SK-N-SH (cell line): ENCODE measurements at regions not wholly inside any gene's neighbourhood (a gene's known extent, or its start where the extent isn't known, plus 50 kb on each side); places are given as distances from the start of the nearest gene placed in this dataset.

Source experiments
- CTCF ChIA-PET: fragments of 300-600, 350-600 bp; formaldehyde crosslinking; extraction: SDS; loops from one replicate; lab custom pipeline; 2021; lab: Yijun Ruan, JAX
- POLR2A ChIA-PET: fragments of 350-600 bp; sonication (Branson Sonifier 250); formaldehyde crosslinking; extraction: SDS; loops from one replicate; lab custom pipeline; 2020; ENCODE audit warnings: antibody characterized with exemption, inconsistent platforms; lab: Yijun Ruan, JAX
- DNase-seq: peaks from one replicate; pipeline ENCODE4 v3.0.0; 2012
- H2AFZ ChIP-seq: fragments of 200-600 bp; sonication (generic); 2 replicates; pipeline ENCODE4 v1.8.1; 2016; ENCODE audit warnings: antibody characterized with exemption, mild to moderate bottlenecking, low read depth
- H3F3A ChIP-seq: fragments of 200-600 bp; sonication (generic); replicated peaks from 2 replicates; pipeline ENCODE3; 2016; ENCODE audit warnings: antibody characterized with exemption, mild to moderate bottlenecking; ENCODE audit not compliant: insufficient read depth
- H3K27ac ChIP-seq, 2 experiments: fragments of 200-500 bp in 1 of 2; fragments of 200-600 bp in 1 of 2; sonication (Bioruptor generic) in 1 of 2; sonication (generic), shearing (Covaris generic) in 1 of 2; 2 replicates each; pipeline versions ENCODE4 v1.5.1 to v1.6.1; 2014 to 2016; ENCODE audit warnings: low read depth in 2 of 2, inconsistent platforms in 1 of 2, low read length in 1 of 2, mild to moderate bottlenecking in 1 of 2, mixed read lengths in 1 of 2
- H3K27me3 ChIP-seq: fragments of 200-600 bp; sonication (generic), shearing (Covaris generic); 2 replicates; pipeline ENCODE4 v1.6.1; 2016; ENCODE audit warnings: mixed run types; ENCODE audit not compliant: insufficient read depth
- H3K36me3 ChIP-seq, 2 experiments: fragments of 200-500 bp in 1 of 2; fragments of 200-600 bp in 1 of 2; sonication (Bioruptor generic) in 1 of 2; sonication (generic) in 1 of 2; replicated peaks in 1 of 2; 2 replicates each; pipeline versions ENCODE3 to v1.5.1; 2014 to 2016; ENCODE audit warnings: low read length in 1 of 2, mild to moderate bottlenecking in 1 of 2; ENCODE audit not compliant: insufficient read depth in 2 of 2, control insufficient read depth in 1 of 2
- H3K4me1 ChIP-seq, 2 experiments: fragments of 200-500 bp in 1 of 2; fragments of 200-600 bp in 1 of 2; sonication (Bioruptor generic) in 1 of 2; sonication (generic), shearing (Covaris generic) in 1 of 2; 2 replicates each; pipeline versions ENCODE4 v1.5.1 to v1.6.1; 2014 to 2016; ENCODE audit warnings: low read depth in 1 of 2, low read length in 1 of 2, mixed run types in 1 of 2; ENCODE audit not compliant: insufficient read depth in 2 of 2, control insufficient read depth in 1 of 2
- H3K4me2 ChIP-seq: fragments of 200-600 bp; sonication (generic), shearing (Covaris generic); 2 replicates; pipeline ENCODE4 v1.6.1; 2017; ENCODE audit warnings: mixed run types
- H3K4me3 ChIP-seq, 2 experiments: fragments of 200-500 bp in 1 of 2; fragments of 200-600 bp in 1 of 2; sonication (Bioruptor generic) in 1 of 2; sonication (generic), shearing (Covaris generic) in 1 of 2; 2 replicates each; pipeline versions ENCODE4 v1.5.1 to v1.8.1; 2014 to 2016; ENCODE audit warnings: low read depth in 2 of 2, inconsistent platforms in 1 of 2, low read length in 1 of 2, mild to moderate bottlenecking in 1 of 2, mixed read lengths in 1 of 2, moderate library complexity in 1 of 2
- H3K79me2 ChIP-seq: fragments of 200-600 bp; sonication (generic); 2 replicates; pipeline ENCODE4 v1.8.1; 2017; ENCODE audit warnings: mild to moderate bottlenecking; ENCODE audit not compliant: insufficient read depth
- H3K9ac ChIP-seq: fragments of 200-600 bp; sonication (generic); 2 replicates; pipeline ENCODE4 v1.6.1; 2017; ENCODE audit warnings: mixed run types
- H3K9me2 ChIP-seq: fragments of 200-600 bp; sonication (generic); 2 replicates; pipeline ENCODE4 v1.6.1; 2017; ENCODE audit warnings: mixed run types
- H3K9me3 ChIP-seq: fragments of 200-600 bp; sonication (generic); 2 replicates; pipeline ENCODE4 v1.6.1; 2017; ENCODE audit warnings: mixed run types, mild to moderate bottlenecking, moderate library complexity
- H4K20me1 ChIP-seq: fragments of 200-600 bp; sonication (generic); 2 replicates; pipeline ENCODE4 v1.6.1; 2017; ENCODE audit warnings: mild to moderate bottlenecking, mixed run types; ENCODE audit not compliant: insufficient read depth
- ELF1 ChIP-seq: IDR thresholded peaks from 2 replicates; pipeline ENCODE4 v1.4.0; 2012
- EP300 ChIP-seq, 2 experiments: IDR thresholded peaks; 2 replicates each; pipeline versions ENCODE4 v1.4.0 to v1.6.1; 2012; ENCODE audit warnings: borderline replicate concordance in 1 of 2, low read depth in 1 of 2, low read length in 1 of 2
- EZH2phosphoT487 ChIP-seq: fragments of 200-600 bp; sonication (generic); IDR thresholded peaks from 2 replicates; pipeline ENCODE4 v1.6.1; 2017; ENCODE audit warnings: low read depth, mixed run types, mild to moderate bottlenecking, antibody characterized with exemption, moderate library complexity, borderline replicate concordance
- FOXJ3 ChIP-seq: sonication (generic); formaldehyde crosslinking; IDR thresholded peaks from 2 replicates; pipeline ENCODE4 v1.5.1; 2020; ENCODE audit warnings: mild to moderate bottlenecking, missing genetic modification reagents
- FOXM1 ChIP-seq: IDR thresholded peaks from 2 replicates; pipeline ENCODE4 v1.4.0; 2012; ENCODE audit warnings: low read depth, mild to moderate bottlenecking
- GATA2 ChIP-seq: sonication (generic); formaldehyde crosslinking; IDR thresholded peaks from 2 replicates; pipeline ENCODE4 v1.5.0; 2020; ENCODE audit warnings: mild to moderate bottlenecking, missing genetic modification reagents
- JUND ChIP-seq: IDR thresholded peaks from 2 replicates; pipeline ENCODE4 v1.4.0; 2012
- MXI1 ChIP-seq: IDR thresholded peaks from 2 replicates; pipeline ENCODE4 v1.6.1; 2012; ENCODE audit warnings: mild to moderate bottlenecking, low read depth, low read length, improper control_type of control experiment
- NFIC ChIP-seq: IDR thresholded peaks from 2 replicates; pipeline ENCODE4 v1.4.0; 2012; ENCODE audit warnings: borderline replicate concordance
- POLR2AphosphoS5 ChIP-seq: IDR thresholded peaks from 2 replicates; pipeline ENCODE4 v1.6.1; 2012; ENCODE audit warnings: low read depth, low read length
- RAD21 ChIP-seq: IDR thresholded peaks from 2 replicates; pipeline ENCODE4 v1.6.1; 2012; ENCODE audit warnings: mild to moderate bottlenecking, low read length
- RFX5 ChIP-seq: IDR thresholded peaks from 2 replicates; pipeline ENCODE4 v1.6.1; 2012; ENCODE audit warnings: mild to moderate bottlenecking, improper control_type of control experiment, low read length
- TAF1 ChIP-seq: IDR thresholded peaks from 2 replicates; pipeline ENCODE4 v1.6.1; 2012; ENCODE audit warnings: low read depth, mild to moderate bottlenecking, low read length, moderate library complexity, borderline replicate concordance
- TCF12 ChIP-seq: IDR thresholded peaks from 2 replicates; pipeline ENCODE4 v1.4.0; 2012
- USF1 ChIP-seq: IDR thresholded peaks from 2 replicates; pipeline ENCODE4 v1.4.0; 2012; ENCODE audit warnings: low read depth, borderline replicate concordance
- YY1 ChIP-seq: IDR thresholded peaks from 2 replicates; pipeline ENCODE4 v1.4.0; 2012; ENCODE audit warnings: low read depth, mild to moderate bottlenecking
- WGBS: methylation state at CpG from one replicate; pipeline ENCODE4 v1.1.6; 2017; ENCODE audit warnings: low lambda C conversion rate; 5-methylcytosine and 5-hydroxymethylcytosine counted together
- TF ChIP-seq, protein P1 (sequence below): fragments of 150-350 bp; IDR thresholded peaks from 2 replicates; pipeline ENCODE4 v1.6.1; 2017; ENCODE audit warnings: antibody characterized with exemption, low read length, low read depth, borderline replicate concordance
- TF ChIP-seq, protein P2 (sequence below): IDR thresholded peaks from 2 replicates; pipeline ENCODE4; 2012
- TF ChIP-seq, protein P3 (sequence below): fragments of 150-350 bp; IDR thresholded peaks from 2 replicates; pipeline ENCODE4 v1.6.1; 2016; ENCODE audit warnings: mild to moderate bottlenecking, low read depth, low read length

DNA sequence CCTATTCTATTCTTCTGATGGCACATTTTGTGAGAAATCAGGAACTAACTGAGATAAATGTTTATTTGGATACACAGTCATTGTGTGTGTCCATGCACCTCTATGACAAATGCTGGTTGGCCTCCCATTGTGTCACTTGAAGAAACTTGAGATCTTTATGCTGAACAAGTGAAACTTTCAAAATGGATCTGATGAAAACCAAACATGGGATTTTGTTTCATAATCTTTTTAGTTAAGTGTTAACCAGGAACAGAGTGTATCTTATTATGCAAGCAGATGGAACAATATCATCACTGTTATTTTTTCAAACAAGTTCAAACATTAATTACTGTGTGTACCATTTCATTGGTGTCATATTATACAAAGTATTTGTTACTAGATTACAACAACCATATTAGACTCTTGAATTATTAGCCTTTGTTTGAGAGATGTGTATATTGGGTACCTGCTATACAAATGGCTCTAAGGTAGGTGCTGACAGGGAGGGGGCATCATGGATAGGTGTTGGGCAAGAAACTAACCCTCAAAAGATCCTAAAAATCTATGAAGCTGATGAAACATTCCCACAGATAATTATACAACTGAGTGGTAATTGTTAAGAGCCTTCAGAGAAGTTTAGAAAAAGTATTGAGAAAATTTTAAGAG lies 159.8 kb downstream of the PALM2AKAP2 start:
- DNase-seq, result no peak

GRCh38 chr9:109940561-109940960 lies 160.6 kb downstream of the PALM2AKAP2 start:
- TF ChIP-seq EZH2phosphoT487, result no peak
- TF ChIP-seq, protein P1, sequence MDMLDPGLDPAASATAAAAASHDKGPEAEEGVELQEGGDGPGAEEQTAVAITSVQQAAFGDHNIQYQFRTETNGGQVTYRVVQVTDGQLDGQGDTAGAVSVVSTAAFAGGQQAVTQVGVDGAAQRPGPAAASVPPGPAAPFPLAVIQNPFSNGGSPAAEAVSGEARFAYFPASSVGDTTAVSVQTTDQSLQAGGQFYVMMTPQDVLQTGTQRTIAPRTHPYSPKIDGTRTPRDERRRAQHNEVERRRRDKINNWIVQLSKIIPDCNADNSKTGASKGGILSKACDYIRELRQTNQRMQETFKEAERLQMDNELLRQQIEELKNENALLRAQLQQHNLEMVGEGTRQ, result no peak
- TF ChIP-seq NFIC, result no peak
- TF ChIP-seq, protein P2, sequence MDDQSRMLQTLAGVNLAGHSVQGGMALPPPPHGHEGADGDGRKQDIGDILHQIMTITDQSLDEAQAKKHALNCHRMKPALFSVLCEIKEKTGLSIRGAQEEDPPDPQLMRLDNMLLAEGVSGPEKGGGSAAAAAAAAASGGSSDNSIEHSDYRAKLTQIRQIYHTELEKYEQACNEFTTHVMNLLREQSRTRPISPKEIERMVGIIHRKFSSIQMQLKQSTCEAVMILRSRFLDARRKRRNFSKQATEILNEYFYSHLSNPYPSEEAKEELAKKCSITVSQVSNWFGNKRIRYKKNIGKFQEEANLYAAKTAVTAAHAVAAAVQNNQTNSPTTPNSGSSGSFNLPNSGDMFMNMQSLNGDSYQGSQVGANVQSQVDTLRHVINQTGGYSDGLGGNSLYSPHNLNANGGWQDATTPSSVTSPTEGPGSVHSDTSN, result no peak
- no peak for TF ChIP-seq GATA2
- TF ChIP-seq EP300 (IDR thresholded peaks at IDR 0.05; ENCODE audit: borderline replicate concordance in 1 of 2, low read depth in 1 of 2, low read length in 1 of 2), result no peak
- no peak for TF ChIP-seq RFX5
- no peak for TF ChIP-seq TCF12
- no peak for TF ChIP-seq YY1
- no peak for TF ChIP-seq POLR2AphosphoS5
- no peak for TF ChIP-seq ELF1
- TF ChIP-seq RAD21, result no peak
- TF ChIP-seq FOXJ3 (CRISPR knock-in tag), result no peak
- no peak for TF ChIP-seq MXI1
- TF ChIP-seq, protein P3, sequence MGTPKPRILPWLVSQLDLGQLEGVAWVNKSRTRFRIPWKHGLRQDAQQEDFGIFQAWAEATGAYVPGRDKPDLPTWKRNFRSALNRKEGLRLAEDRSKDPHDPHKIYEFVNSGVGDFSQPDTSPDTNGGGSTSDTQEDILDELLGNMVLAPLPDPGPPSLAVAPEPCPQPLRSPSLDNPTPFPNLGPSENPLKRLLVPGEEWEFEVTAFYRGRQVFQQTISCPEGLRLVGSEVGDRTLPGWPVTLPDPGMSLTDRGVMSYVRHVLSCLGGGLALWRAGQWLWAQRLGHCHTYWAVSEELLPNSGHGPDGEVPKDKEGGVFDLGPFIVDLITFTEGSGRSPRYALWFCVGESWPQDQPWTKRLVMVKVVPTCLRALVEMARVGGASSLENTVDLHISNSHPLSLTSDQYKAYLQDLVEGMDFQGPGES, result no peak
- Histone ChIP-seq H3K27me3 (no peaks in the 10 kb centered on the region), H3K36me3 (peaks cover 0 to 25% of the 10 kb centered on the region in 2 experiments), H3K9me2 (no peaks in the 10 kb centered on the region), H3K4me1 (no peaks in the 10 kb centered on the region), H3K79me2 (no peaks in the 10 kb centered on the region), H3K27ac (no peak overlapping the region), H3K9me3 (no peaks in the 10 kb centered on the region), H4K20me1 (no peaks in the 10 kb centered on the region), H3F3A (no peaks in the 10 kb centered on the region), H3K4me2 (no peak overlapping the region), H3K9ac (no peak overlapping the region), H3K4me3 (no peak overlapping the region), H2AFZ (no peak overlapping the region)
- DNase-seq, result no peak
- ChIA-PET CTCF (no interaction called here), POLR2A (no interaction called here)
- WGBS, result 50% methylated on average over 3 of the region's 3 CpGs

More for the DNA sequence above, 159.8 kb downstream of the PALM2AKAP2 start:
- TF ChIP-seq ELF1 (no peak), FOXM1 (no peak), TAF1 (no peak), USF1 (no peak), JUND (no peak)
- no peaks in the 10 kb centered on the region for H4K20me1 ChIP-seq
- no peaks in the 10 kb centered on the region for H3K9me3 ChIP-seq
- H3K36me3 ChIP-seq, result peaks cover 0 to 25% of the 10 kb centered on the region in 2 experiments
- no peaks in the 10 kb centered on the region for H3K9me2 ChIP-seq
- H3K27me3 ChIP-seq, result no peaks in the 10 kb centered on the region
- CTCF ChIA-PET, result no interaction called here
- no peaks in the 10 kb centered on the region for H3K79me2 ChIP-seq
- H3K9ac ChIP-seq, result no peak overlapping the region
- POLR2A ChIA-PET, result no interaction called here
- no peak overlapping the region for H3K27ac ChIP-seq
- no peak overlapping the region for H3K4me2 ChIP-seq
- no peak overlapping the region for H3K4me3 ChIP-seq
- no peak overlapping the region for H2AFZ ChIP-seq
- peaks cover 5% of the 10 kb centered on the region for H3F3A ChIP-seq
- H3K4me1 ChIP-seq, result peaks cover 0 to 5% of the 10 kb centered on the region in 2 experiments; a peak in 1 of 4 replicates
